SU-DHL-6 (cell line): ENCODE measurements at regions not wholly inside any gene's neighbourhood (a gene's known extent, or its start where the extent isn't known, plus 50 kb on each side); places are given as distances from the start of the nearest gene placed in this dataset.

Source experiments
- H2AFZ ChIP-seq: fragments of 200-600 bp; sonication (generic); 2 replicates; pipeline ENCODE4 v1.6.1; 2014; ENCODE audit warnings: low read depth, mild to moderate bottlenecking, moderate library complexity, mixed read lengths, antibody characterized with exemption, low read length; ENCODE audit not compliant: severe bottlenecking
- H3F3A ChIP-seq: fragments of 200-600 bp; shearing (Covaris generic); 2 replicates; pipeline ENCODE4 v1.6.0; 2016; ENCODE audit warnings: antibody characterized with exemption, mild to moderate bottlenecking; ENCODE audit not compliant: insufficient read depth
- H3K27ac ChIP-seq: fragments of 200-600 bp; sonication (generic); 2 replicates; pipeline ENCODE4 v1.5.1; 2016; ENCODE audit warnings: low read depth, mild to moderate bottlenecking, low read length, moderate library complexity, mixed read lengths
- H3K27me3 ChIP-seq: fragments of 200-600 bp; sonication (generic), shearing (Covaris generic); 2 replicates; pipeline ENCODE4 v1.6.0; 2014; ENCODE audit warnings: mild to moderate bottlenecking, low read length
- H3K36me3 ChIP-seq: fragments of 200-600 bp; sonication (generic); 2 replicates; pipeline ENCODE4 v1.6.1; 2014; ENCODE audit warnings: mild to moderate bottlenecking, low read length, mixed read lengths
- H3K4me2 ChIP-seq: fragments of 300-600, 200-600 bp; shearing (Covaris generic), sonication (generic); 2 replicates; pipeline ENCODE4 v1.6.0; 2014; ENCODE audit warnings: low read length, low read depth, mild to moderate bottlenecking; ENCODE audit not compliant: poor library complexity, severe bottlenecking
- H3K4me3 ChIP-seq: fragments of 200-600 bp; sonication (generic); 2 replicates; pipeline ENCODE4 v1.5.1; 2014; ENCODE audit warnings: antibody characterized with exemption, low read length, mild to moderate bottlenecking, mixed read lengths; ENCODE audit not compliant: insufficient read depth, poor library complexity, severe bottlenecking
- H3K79me2 ChIP-seq: fragments of 200-600 bp; sonication (generic); 2 replicates; pipeline ENCODE4 v1.6.1; 2014; ENCODE audit warnings: mild to moderate bottlenecking, low read length, moderate library complexity; ENCODE audit not compliant: insufficient read depth
- H3K9ac ChIP-seq: fragments of 200-600 bp; sonication (generic); 2 replicates; pipeline ENCODE4 v1.7.0; 2014; ENCODE audit warnings: mild to moderate bottlenecking, low read length
- H3K9me2 ChIP-seq: fragments of 200-600 bp; sonication (generic); replicated peaks from 2 replicates; pipeline ENCODE4 v1.6.1; 2014; ENCODE audit warnings: low read length; ENCODE audit not compliant: insufficient read depth
- H3K9me3 ChIP-seq: fragments of 200-600 bp; sonication (generic); 2 replicates; pipeline ENCODE4 v1.6.1; 2014; ENCODE audit warnings: low read length, mixed read lengths; ENCODE audit not compliant: insufficient read depth
- H4K20me1 ChIP-seq: fragments of 200-600 bp; sonication (generic); 2 replicates; pipeline ENCODE4 v1.6.1; 2014; ENCODE audit warnings: low read depth, mild to moderate bottlenecking, antibody characterized with exemption, low read length, moderate library complexity, mixed read lengths
- EZH2phosphoT487 ChIP-seq: fragments of 200-600 bp; sonication (generic), shearing (Covaris generic); conservative IDR thresholded peaks from 2 replicates; pipeline ENCODE4 v1.6.1; 2018; ENCODE audit warnings: mild to moderate bottlenecking, antibody characterized with exemption, low read length, moderate library complexity, mixed read lengths
- TF ChIP-seq, protein P1 (sequence below): fragments of 200-600 bp; sonication (generic); IDR thresholded peaks from one replicate; pipeline ENCODE4 v1.5.1; 2017; ENCODE audit warnings: antibody characterized with exemption, mild to moderate bottlenecking, low read length, moderate library complexity; ENCODE audit not compliant: insufficient read depth, poor library complexity, severe bottlenecking

DNA sequence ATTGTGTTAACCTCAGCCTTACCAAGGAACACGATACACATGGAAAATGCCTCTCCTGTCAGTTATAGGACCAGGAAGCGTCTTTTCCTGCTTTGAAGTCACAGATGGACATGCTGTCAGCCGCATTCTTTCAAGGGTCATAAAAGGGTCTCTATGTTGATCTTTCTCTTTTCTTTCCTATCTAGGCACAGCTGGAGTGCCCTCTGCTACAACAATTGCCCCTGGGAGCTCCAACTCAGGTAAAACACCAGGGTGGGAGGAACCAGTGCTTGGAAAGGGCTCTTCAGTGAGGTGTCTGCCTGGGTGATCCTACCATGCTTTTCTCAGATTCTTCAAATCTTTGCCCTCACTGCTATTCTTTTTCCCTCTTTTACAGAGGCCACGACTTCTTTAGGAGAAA is 157.4 kb upstream of the CNTN1 start:
- no peaks in the 10 kb centered on the region for H3K36me3 ChIP-seq
- TF ChIP-seq EZH2phosphoT487: no peak
- TF ChIP-seq, protein P1, sequence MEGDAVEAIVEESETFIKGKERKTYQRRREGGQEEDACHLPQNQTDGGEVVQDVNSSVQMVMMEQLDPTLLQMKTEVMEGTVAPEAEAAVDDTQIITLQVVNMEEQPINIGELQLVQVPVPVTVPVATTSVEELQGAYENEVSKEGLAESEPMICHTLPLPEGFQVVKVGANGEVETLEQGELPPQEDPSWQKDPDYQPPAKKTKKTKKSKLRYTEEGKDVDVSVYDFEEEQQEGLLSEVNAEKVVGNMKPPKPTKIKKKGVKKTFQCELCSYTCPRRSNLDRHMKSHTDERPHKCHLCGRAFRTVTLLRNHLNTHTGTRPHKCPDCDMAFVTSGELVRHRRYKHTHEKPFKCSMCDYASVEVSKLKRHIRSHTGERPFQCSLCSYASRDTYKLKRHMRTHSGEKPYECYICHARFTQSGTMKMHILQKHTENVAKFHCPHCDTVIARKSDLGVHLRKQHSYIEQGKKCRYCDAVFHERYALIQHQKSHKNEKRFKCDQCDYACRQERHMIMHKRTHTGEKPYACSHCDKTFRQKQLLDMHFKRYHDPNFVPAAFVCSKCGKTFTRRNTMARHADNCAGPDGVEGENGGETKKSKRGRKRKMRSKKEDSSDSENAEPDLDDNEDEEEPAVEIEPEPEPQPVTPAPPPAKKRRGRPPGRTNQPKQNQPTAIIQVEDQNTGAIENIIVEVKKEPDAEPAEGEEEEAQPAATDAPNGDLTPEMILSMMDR: no peak
- H3K9ac ChIP-seq: no peak overlapping the region
- H3K4me2 ChIP-seq: no peak overlapping the region
- no peak overlapping the region for H2AFZ ChIP-seq
- no peak overlapping the region for H3K27ac ChIP-seq
- H3K9me3 ChIP-seq: no peaks in the 10 kb centered on the region
- H4K20me1 ChIP-seq: no peaks in the 10 kb centered on the region
- no peak overlapping the region for H3K4me3 ChIP-seq
- no peaks in the 10 kb centered on the region for H3K79me2 ChIP-seq
- H3F3A ChIP-seq: no peaks in the 10 kb centered on the region
- no peaks in the 10 kb centered on the region for H3K27me3 ChIP-seq
- no peaks in the 10 kb centered on the region for H3K9me2 ChIP-seq

DNA sequence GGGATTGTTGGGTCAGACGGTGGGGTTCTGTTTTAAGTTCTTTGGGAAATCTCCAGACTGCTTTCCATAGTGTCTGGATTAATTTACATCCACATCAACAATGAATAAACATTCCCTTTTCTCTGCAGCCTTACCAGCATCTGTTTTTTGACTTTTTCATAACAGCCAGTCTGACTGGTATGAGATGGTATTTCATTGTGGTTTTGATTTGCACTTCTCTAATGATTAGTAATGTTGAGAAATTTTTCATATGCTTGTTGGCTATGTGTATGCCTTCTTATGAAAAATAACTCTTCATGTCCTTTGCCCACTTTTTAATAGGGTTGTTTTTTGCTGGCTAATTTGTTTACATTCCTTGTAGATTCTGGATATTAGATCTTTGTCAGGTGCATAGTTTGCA is 140.8 kb upstream of the CNTN1 start:
- no peak overlapping the region for H3K27ac ChIP-seq
- TF ChIP-seq, protein P1: no peak
- no peaks in the 10 kb centered on the region for H3K9me3 ChIP-seq

DNA sequence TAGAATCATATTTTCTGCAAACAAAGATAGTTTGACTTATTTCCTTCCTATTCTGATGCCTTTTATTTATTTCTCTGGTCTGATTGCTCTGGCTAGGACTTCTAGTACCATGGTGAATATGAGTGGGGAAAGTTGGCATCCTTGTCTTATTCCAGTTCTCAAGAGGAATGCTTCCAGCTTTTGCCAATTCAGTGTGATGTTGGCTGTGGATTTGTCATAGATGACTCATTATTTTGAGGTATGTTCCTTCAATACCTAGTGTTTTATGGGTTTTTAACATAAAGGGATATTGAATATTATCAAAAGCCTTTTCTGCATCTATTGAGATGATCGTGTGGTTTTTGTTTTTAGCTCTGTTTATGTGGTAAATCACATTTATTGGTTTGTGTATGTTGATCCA is 139.4 kb upstream of the CNTN1 start:
- no peak overlapping the region for H3K27ac ChIP-seq
- no peaks in the 10 kb centered on the region for H3F3A ChIP-seq
- H3K9ac ChIP-seq: no peak overlapping the region
- H3K4me3 ChIP-seq: no peak overlapping the region
- H3K27me3 ChIP-seq: no peaks in the 10 kb centered on the region
- no peaks in the 10 kb centered on the region for H3K9me3 ChIP-seq
- H2AFZ ChIP-seq: no peak overlapping the region
- H3K79me2 ChIP-seq: no peaks in the 10 kb centered on the region
- no peak overlapping the region for H3K4me2 ChIP-seq
- no peaks in the 10 kb centered on the region for H3K36me3 ChIP-seq
- TF ChIP-seq EZH2phosphoT487: no peak
- TF ChIP-seq, protein P1: no peak
- no peaks in the 10 kb centered on the region for H3K9me2 ChIP-seq
- no peaks in the 10 kb centered on the region for H4K20me1 ChIP-seq

More for the DNA sequence above, 140.8 kb upstream of the CNTN1 start:
- no peak overlapping the region for H2AFZ ChIP-seq
- H3K4me3 ChIP-seq: no peak overlapping the region
- H3K4me2 ChIP-seq: no peak overlapping the region
- no peak overlapping the region for H3K9ac ChIP-seq
- H3K9me2 ChIP-seq: no peaks in the 10 kb centered on the region
- no peaks in the 10 kb centered on the region for H4K20me1 ChIP-seq
- H3F3A ChIP-seq: no peaks in the 10 kb centered on the region
- no peaks in the 10 kb centered on the region for H3K27me3 ChIP-seq
- no peaks in the 10 kb centered on the region for H3K79me2 ChIP-seq
- H3K36me3 ChIP-seq: no peaks in the 10 kb centered on the region

DNA sequence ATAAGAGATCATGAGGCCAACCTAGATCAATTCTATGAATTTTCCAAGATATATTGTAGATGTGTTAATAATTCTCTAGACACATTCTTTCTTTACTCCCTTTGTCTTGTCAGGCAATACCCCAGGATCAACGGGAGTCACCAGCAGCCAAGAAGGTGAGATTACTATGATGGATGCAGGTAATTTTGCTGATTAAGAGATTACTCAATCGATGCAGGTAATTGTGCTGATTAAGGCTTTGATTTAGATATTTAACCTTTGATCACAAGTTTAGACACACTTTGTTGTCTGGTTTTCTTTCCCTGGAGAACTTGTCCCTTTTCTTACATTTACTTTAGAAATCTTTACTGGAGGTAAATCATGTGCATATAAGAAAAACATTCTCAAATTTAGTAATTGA is 134.3 kb upstream of the CNTN1 start:
- H3K9ac ChIP-seq: no peak overlapping the region
- no peak overlapping the region for H3K4me2 ChIP-seq
- H3F3A ChIP-seq: no peaks in the 10 kb centered on the region
- no peaks in the 10 kb centered on the region for H3K9me3 ChIP-seq
- no peaks in the 10 kb centered on the region for H4K20me1 ChIP-seq
- no peaks in the 10 kb centered on the region for H3K27me3 ChIP-seq
- TF ChIP-seq, protein P1: no peak
- no peak for TF ChIP-seq EZH2phosphoT487
- no peak overlapping the region for H3K4me3 ChIP-seq
- H3K79me2 ChIP-seq: no peaks in the 10 kb centered on the region
- H3K27ac ChIP-seq: no peak overlapping the region
- H3K36me3 ChIP-seq: no peaks in the 10 kb centered on the region
- H3K9me2 ChIP-seq: no peaks in the 10 kb centered on the region
- H2AFZ ChIP-seq: no peak overlapping the region
